PC-9 (cell line): ENCODE measurements at regions not wholly inside any gene's neighbourhood (a gene's known extent, or its start where the extent isn't known, plus 50 kb on each side); places are given as distances from the start of the nearest gene placed in this dataset.

ENCODE experiments used
- BruUV-seq: library from RNA; stranded (reverse); fragments of 400-500 nt; replicated peaks from 2 replicates; lab custom pipeline; 2021; lab: Mats Ljungman, UMichigan
- CTCF ChIA-PET: fragments of 300-600 bp; sonication (Branson Sonifier 250); formaldehyde crosslinking; loops from one replicate; lab custom pipeline; 2022; ENCODE audit warnings: antibody characterized with exemption; lab: Charles Lee
- POLR2A ChIA-PET: fragments of 300-600 bp; sonication (Branson Sonifier 250); formaldehyde crosslinking; loops from one replicate; lab custom pipeline; 2022; ENCODE audit warnings: antibody characterized with exemption; ENCODE audit not compliant: unreplicated experiment; lab: Charles Lee
- DNase-seq, 2 experiments: peaks; one replicate each; pipeline versions ENCODE4 v3.0.0 to v3.0.0-alpha.2; 2015 to 2022; ENCODE audit warnings: mixed read lengths in 1 of 2
- H2AFZ ChIP-seq: fragments of 200-600 bp; sonication (generic); 2 replicates; pipeline ENCODE4 v1.8.1; 2017; ENCODE audit warnings: antibody characterized with exemption
- H3F3A ChIP-seq: fragments of 200-600 bp; sonication (generic); 2 replicates; pipeline ENCODE4 v1.8.1; 2017; ENCODE audit warnings: antibody characterized with exemption, mild to moderate bottlenecking, low read depth; ENCODE audit not compliant: insufficient read depth
- H3K27ac ChIP-seq: fragments of 200-600 bp; sonication (generic); 2 replicates; pipeline ENCODE4 v1.6.1; 2016; ENCODE audit warnings: mixed run types
- H3K27me3 ChIP-seq: fragments of 200-600 bp; sonication (generic); 2 replicates; pipeline ENCODE4 v1.6.1; 2016; ENCODE audit warnings: low read depth, mixed run types; ENCODE audit not compliant: insufficient read depth
- H3K36me3 ChIP-seq: fragments of 200-600 bp; sonication (generic); 2 replicates; pipeline ENCODE4 v1.6.1; 2016; ENCODE audit warnings: low read depth, mixed run types
- H3K4me1 ChIP-seq: fragments of 200-600 bp; sonication (generic); replicated peaks from 2 replicates; pipeline ENCODE4 v1.6.1; 2016; ENCODE audit warnings: mixed run types; ENCODE audit not compliant: insufficient read depth
- H3K4me2 ChIP-seq: fragments of 200-600 bp; sonication (generic); 2 replicates; pipeline ENCODE4 v1.6.1; 2017; ENCODE audit warnings: mixed run types
- H3K4me3 ChIP-seq: fragments of 200-600 bp; sonication (generic); 2 replicates; pipeline ENCODE4 v1.6.1; 2016; ENCODE audit warnings: mixed run types
- H3K79me2 ChIP-seq: fragments of 200-600 bp; sonication (generic); 2 replicates; pipeline ENCODE4 v1.6.1; 2017; ENCODE audit warnings: low read depth, mixed run types
- H3K9me2 ChIP-seq: fragments of 200-600 bp; sonication (generic); 2 replicates; pipeline ENCODE4 v1.8.1; 2017; ENCODE audit warnings: mild to moderate bottlenecking; ENCODE audit not compliant: insufficient read depth
- H3K9me3 ChIP-seq: fragments of 200-600 bp; sonication (generic); 2 replicates; pipeline ENCODE4 v1.8.1; 2016; ENCODE audit warnings: low read depth; ENCODE audit not compliant: insufficient read depth
- H4K20me1 ChIP-seq: fragments of 200-600 bp; sonication (generic); 2 replicates; pipeline ENCODE4 v1.8.1; 2017; ENCODE audit not compliant: insufficient read depth
- CTCF ChIP-seq: fragments of 200-600 bp; sonication (generic); conservative IDR thresholded peaks from 2 replicates; pipeline ENCODE4 v1.6.1; 2017; ENCODE audit warnings: mixed run types, antibody characterized with exemption, mild to moderate bottlenecking, moderate library complexity
- EZH2 ChIP-seq: fragments of 200-600 bp; sonication (generic); IDR thresholded peaks from 2 replicates; pipeline ENCODE4 v1.8.0; 2017; ENCODE audit warnings: antibody characterized with exemption, low read depth
- intact Hi-C: fragments of 100-400 bp; cut with micrococcal nuclease; formaldehyde crosslinking; loops from one replicate; pipeline ENCODE4 v1.10.0; 2022; ENCODE audit not compliant: unreplicated experiment

- no peak for DNase-seq
- Histone ChIP-seq H3K36me3 (no peaks in the 10 kb centered on the region), H3K27ac (no peak overlapping the region), H3K9me3 (peaks cover 8% of the 10 kb centered on the region; the same call in 1 of the 2 replicates), H3K4me3 (no peak overlapping the region), H3K27me3 (no peaks in the 10 kb centered on the region), H3K79me2 (no peaks in the 10 kb centered on the region), H3K4me1 (no peaks in the 10 kb centered on the region), H4K20me1 (no peaks in the 10 kb centered on the region), H3K4me2 (no peak overlapping the region), H3K9me2 (peaks cover 5% of the 10 kb centered on the region; the same call in 1 of the 2 replicates), H3F3A (no peaks in the 10 kb centered on the region), H2AFZ (0 out of 2 replicates have a peak overlapping the region, but pooled peaks have one; percentile 2)
- CTCF ChIA-PET = no interaction called here
- POLR2A ChIA-PET = interaction anchor here (0.6 kb wide), 1 partner anchor 9 kb away, joined by 5 read pairs; no protein-coding TSS in a partner anchor
- TF ChIP-seq EZH2 (no peak), CTCF (no peak)
- intact Hi-C loops = no loop called here
- no TSS peak for BruUV-seq
These were observed 969.0 kb upstream of the ALCAM start for GRCh38 chr3:104397713-104398112.

- Histone ChIP-seq H3K4me2 (no peak overlapping the region), H3F3A (no peaks in the 10 kb centered on the region), H4K20me1 (no peaks in the 10 kb centered on the region), H3K9me2 (peaks cover 10% of the 10 kb centered on the region), H3K4me1 (no peaks in the 10 kb centered on the region), H3K27ac (no peak overlapping the region), H3K36me3 (no peaks in the 10 kb centered on the region), H3K4me3 (no peak overlapping the region), H3K27me3 (no peaks in the 10 kb centered on the region), H3K9me3 (peaks cover 12% of the 10 kb centered on the region), H3K79me2 (no peaks in the 10 kb centered on the region), H2AFZ (no peak overlapping the region)
- no TSS peak for BruUV-seq
- CTCF ChIA-PET = no interaction called here
- POLR2A ChIA-PET = no interaction called here
- intact Hi-C loops = no loop called here
- no peak for TF ChIP-seq CTCF
- TF ChIP-seq EZH2 = no peak
- DNase-seq = no peak
These were observed 963.8 kb upstream of the ALCAM start for GRCh38 chr3:104402902-104403301.

GRCh38 chr3:104411757-104412156, 955.0 kb upstream of the ALCAM start:
- no peaks in the 10 kb centered on the region for H3K9me2 ChIP-seq
- no peaks in the 10 kb centered on the region for H3K27me3 ChIP-seq
- DNase-seq = no peak
- H3K4me1 ChIP-seq = no peaks in the 10 kb centered on the region
- ChIA-PET POLR2A (no interaction called here), CTCF (no interaction called here)
- no peaks in the 10 kb centered on the region for H3K79me2 ChIP-seq
- intact Hi-C loops = no loop called here
- no TSS peak for BruUV-seq
- H3K4me3 ChIP-seq = no peak overlapping the region
- H3K36me3 ChIP-seq = no peaks in the 10 kb centered on the region
- TF ChIP-seq EZH2 = no peak
- no peak for TF ChIP-seq CTCF
- H3K27ac ChIP-seq = no peak overlapping the region
- no peak overlapping the region for H3K4me2 ChIP-seq
- H4K20me1 ChIP-seq = no peaks in the 10 kb centered on the region
- peak overlapping the region; percentile 19; the same call in 1 of the 2 replicates for H2AFZ ChIP-seq
- H3K9me3 ChIP-seq = peaks cover 4% of the 10 kb centered on the region; the same call in 1 of the 2 replicates
- no peaks in the 10 kb centered on the region for H3F3A ChIP-seq
